ENCODE measurements at regions not wholly inside any gene's neighbourhood (a gene's known extent, or its start where the extent isn't known, plus 50 kb on each side); places are given as distances from the start of the nearest gene placed in this dataset.

DNA sequence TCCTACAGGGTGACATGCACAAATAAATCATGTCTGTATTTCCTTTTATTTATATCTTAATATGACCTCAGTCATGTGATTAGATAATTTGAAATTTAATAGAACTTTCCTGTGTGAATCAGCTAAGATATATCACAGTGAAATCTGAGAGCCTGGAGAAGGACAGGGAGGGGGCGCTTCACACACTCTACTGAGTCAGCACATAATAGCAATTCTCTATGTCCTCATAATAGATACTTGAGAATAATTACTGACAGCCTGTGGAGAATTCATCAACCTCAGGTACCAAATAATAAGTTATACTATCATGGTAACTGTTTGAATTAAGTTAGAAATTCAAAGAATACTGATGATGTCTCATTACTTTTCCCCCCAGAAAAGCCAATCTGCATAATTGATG is 98.0 kb upstream of the SLC10A2 start:
- TF ChIP-seq, protein P1, sequence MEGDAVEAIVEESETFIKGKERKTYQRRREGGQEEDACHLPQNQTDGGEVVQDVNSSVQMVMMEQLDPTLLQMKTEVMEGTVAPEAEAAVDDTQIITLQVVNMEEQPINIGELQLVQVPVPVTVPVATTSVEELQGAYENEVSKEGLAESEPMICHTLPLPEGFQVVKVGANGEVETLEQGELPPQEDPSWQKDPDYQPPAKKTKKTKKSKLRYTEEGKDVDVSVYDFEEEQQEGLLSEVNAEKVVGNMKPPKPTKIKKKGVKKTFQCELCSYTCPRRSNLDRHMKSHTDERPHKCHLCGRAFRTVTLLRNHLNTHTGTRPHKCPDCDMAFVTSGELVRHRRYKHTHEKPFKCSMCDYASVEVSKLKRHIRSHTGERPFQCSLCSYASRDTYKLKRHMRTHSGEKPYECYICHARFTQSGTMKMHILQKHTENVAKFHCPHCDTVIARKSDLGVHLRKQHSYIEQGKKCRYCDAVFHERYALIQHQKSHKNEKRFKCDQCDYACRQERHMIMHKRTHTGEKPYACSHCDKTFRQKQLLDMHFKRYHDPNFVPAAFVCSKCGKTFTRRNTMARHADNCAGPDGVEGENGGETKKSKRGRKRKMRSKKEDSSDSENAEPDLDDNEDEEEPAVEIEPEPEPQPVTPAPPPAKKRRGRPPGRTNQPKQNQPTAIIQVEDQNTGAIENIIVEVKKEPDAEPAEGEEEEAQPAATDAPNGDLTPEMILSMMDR (IDR thresholded peaks at IDR 0.05) = no peak
- no peak for ATAC-seq (ENCODE audit: low FRiP score)
- DNase-seq (ENCODE audit: low spot score) = no peak

DNA sequence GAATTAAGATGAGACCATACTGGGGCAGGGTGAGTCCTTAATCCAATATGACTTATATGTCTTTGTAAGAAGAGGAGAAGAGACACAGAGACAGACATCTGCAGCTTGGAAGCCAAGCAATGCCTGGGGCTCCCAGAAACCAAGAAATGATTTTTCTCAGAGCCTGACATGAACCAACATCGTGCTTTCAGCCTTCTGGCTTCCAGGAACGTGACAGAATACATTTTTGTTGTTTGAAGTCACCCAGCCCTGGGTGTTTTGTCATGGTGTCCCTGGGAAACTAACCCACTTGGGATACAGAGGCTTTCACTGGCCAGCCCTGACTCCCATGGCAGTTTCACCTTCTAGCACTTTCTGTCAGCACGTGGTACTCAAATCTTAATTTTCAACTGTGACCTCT is 95.3 kb upstream of the SLC10A2 start:
- TF ChIP-seq, protein P1 (IDR thresholded peaks at IDR 0.05) = no peak
- DNase-seq (ENCODE audit: low spot score) = no peak
- ATAC-seq (ENCODE audit: low FRiP score) = no peak

DNA sequence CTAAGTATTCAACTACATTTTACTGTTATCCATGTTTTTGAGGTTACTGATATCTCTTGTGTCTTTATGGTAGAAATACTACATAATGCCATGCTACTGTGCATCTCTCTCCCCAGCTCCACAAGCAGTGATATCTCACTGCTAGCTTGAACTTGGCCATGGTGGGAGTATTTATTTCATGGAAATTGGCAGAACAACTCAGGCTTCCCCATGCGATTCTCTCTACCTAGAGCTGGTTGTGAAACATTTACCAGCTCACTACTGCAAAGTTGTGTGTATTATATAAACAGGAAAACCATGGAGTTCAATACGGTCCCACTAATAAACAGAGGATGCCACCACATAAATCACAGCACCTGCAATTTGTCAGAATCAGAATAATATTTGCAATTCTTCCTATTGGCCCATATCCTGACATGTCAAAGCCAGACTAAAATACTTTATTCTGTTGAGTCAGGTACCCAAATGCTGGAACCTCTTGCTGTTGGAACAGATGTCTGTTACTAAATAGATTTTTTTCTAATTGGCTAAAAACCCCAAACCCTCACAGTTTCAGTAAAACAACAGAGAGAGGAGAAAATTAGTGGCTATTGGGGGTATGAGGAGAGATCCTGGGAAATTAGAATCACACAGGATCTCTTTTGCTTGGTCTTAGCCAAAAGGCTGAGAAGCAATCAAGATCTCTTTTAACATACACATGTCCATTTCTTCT is 91.4 kb upstream of the SLC10A2 start:
- TF ChIP-seq, protein P1 (IDR thresholded peaks at IDR 0.05) = no peak
- DNase-seq (ENCODE audit: low spot score) (no peak), ATAC-seq (ENCODE audit: low FRiP score) (peak; percentile 62)

DNA sequence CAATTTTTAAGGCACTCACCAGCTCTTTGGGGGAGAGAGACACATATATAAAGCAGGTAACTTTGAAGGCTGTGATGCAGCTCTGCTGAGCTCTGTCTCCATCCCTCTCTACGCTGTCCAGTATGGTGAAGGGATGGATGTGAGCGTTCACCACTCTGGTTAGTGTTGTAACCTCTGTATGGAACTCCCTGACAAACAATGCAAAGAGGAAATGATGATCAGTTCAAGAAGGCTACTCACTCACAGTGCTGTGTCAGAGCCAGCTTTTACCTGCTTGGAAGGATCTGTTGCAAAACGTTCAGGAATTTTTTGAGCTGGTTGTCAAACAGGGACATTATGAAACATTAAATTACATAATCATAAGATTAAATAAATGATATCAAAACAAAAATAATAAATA is 90.8 kb upstream of the SLC10A2 start:
- ATAC-seq (ENCODE audit: low FRiP score) (peak; percentile 68), DNase-seq (ENCODE audit: low spot score) (no peak)
- TF ChIP-seq, protein P1 (IDR thresholded peaks at IDR 0.05) = no peak

DNA sequence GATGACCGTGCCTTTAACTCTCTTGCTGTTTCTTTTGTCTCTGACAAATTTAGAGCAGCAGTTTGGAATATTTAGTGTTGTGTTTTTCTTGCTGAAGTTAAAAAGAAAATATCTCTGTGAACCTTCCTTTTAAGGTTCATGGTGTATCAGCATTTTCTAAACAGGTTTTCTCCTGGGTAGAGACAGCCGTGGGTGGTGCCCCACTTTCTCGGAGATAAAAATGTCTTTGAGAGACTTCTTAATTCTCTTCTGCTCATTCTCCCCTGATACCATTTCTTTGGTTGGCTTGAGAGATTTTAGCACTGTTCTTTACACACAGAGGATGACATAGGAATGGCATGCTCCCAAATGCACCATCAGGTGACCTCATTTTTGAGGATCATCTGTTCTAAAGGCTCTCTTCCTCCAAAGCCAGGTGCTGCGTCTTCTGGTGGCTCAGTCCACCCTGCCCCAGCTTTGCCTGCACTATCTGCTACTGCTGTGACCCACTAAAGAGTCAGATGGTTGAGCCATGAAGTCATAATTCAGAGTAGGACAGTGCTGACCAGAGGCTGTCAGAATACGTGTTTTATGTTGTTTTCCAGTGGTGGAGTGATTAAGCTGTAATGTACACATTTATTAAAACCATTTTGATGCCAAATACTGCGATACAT is 90.3 kb upstream of the SLC10A2 start:
- TF ChIP-seq, protein P1 (IDR thresholded peaks at IDR 0.05) = no peak
- DNase-seq (ENCODE audit: low spot score) = no peak
- ATAC-seq (ENCODE audit: low FRiP score) = no peak

DNA sequence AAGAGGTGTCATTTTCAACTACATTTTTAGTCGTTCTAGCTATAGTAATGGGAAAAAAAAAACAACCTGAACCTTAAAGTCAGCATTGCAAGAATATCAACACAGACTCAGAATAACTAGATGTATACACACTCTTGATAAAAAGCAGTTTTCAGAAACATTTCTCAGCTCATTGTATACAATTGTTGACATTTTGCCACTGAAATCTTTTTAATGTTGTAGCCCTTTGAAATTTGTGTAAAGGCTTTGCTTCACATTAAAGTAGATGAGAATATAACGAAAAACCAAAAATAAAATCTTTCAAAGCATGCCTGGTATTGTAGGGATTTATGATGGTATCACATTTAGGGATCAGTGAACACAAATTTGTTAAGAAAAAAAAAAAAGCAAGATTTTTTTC is 87.2 kb upstream of the SLC10A2 start:
- ATAC-seq (ENCODE audit: low FRiP score) (no peak), DNase-seq (ENCODE audit: low spot score) (no peak)
- TF ChIP-seq, protein P1 (IDR thresholded peaks at IDR 0.05) = no peak

DNA sequence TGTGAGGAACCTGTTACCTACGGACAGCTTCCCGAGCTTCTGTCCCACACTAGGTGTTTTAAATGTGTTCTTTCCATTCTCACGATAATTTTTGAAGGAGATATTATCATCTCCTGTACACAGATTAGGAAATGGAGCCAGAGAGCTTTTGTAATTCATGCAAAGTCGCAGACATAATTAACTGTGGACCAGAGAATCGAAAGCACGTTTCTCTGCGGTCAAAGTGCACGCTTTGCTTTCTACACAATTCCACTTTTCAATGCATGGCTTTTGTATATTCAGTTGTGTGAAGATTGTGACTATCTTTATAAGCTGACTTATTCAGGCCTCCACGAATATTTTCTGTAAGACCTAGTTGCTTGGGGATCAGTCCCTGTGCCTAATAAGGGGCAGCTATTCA is 81.7 kb upstream of the SLC10A2 start:
- TF ChIP-seq, protein P1 (IDR thresholded peaks at IDR 0.05) = no peak
- DNase-seq (ENCODE audit: low spot score) (no peak), ATAC-seq (ENCODE audit: low FRiP score) (no peak)

Data from omental fat pad (tissue), 3 donors.